ENCODE measurements at regions not wholly inside any gene's neighbourhood (a gene's known extent, or its start where the extent isn't known, plus 50 kb on each side); places are given as distances from the start of the nearest gene placed in this dataset.

DNA sequence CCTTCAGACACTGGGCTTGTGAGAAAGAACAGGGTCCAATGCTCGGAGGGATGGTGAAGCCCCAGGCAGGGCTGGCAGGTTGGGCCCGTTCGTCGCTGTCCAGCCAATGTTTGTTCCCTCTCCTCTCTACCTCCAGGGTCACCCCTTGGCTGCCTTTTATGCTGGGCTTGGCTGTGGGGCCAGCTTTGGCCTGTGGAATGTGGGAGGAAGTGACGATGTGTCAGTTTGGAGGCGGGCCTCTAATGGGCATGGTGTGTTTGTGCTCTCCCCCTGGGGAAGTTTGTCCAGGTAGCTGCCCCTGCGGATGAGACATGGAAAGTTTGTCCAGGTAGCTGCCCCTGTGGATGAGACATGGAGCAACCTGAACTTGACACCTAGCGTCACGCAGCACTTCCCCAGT is 236.7 kb downstream of the GLRX3 start:
- DNase-seq, result no peak

DNA sequence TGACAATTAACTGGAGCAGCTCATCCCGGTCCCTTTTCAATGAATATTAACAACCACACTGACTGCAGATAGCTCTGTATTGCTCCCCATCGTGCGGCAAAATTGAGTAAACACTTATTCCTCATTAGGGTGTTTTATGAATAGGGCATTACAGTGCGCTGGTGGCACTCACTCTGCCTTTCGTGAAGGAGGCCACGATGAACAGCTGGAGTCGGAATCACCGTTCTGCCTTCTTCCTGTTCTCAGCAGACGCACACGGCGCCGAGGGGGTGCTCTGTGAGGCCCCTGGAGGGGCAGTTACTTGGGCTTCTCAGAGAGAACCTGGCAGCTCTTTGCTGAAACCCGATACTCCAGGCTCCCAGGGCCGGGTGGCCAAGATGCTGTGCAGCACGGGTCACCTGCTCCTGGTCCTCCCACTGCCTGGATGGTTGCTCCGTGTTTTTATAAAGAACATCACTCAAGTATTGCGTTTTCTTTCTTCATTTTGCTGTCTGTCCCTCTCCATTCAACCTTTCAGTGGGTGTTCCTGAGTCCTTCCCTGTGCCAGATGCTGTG is 241.9 kb downstream of the GLRX3 start:
- no peak for DNase-seq

DNA sequence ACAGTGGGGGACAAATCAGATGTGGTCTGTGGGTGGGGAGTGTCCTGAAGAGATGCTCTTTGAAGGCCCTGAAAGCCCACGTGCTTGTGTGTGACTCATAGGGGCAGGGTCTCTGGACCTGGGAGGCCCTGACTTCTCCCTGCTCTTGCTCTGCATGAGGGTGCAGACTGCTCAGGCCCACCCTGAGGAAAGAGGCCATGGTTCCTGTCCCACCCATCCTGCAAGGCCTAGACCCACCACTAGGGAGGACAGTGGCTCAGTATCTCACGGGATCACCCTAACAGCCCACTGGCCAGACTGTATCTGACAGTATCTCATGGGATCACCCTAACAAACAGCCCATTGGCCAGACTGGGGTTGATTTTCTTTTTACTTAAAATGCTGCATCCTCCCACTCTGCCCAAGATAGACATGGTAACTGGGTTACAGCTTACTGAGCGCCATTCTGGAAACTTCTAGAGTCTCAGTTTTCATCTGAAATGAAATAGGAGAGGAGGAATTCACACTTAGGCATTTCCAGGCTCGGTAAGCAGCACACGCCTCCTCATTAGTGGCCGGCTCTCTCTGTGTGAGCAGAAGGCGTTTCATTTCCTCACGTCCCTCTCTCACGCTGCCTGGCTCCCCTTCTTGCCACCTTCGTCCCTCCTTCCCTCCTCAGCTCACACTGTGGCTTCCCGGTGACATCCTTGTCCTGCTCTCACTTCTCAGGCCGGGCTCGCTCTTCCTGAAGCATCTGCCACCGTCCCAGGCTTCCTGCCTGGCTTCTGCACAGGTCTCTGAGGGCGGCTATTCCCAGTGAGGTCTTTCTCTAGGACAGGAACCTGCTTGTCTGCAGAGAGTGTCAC is 242.6 kb downstream of the GLRX3 start:
- no peak for DNase-seq

DNA sequence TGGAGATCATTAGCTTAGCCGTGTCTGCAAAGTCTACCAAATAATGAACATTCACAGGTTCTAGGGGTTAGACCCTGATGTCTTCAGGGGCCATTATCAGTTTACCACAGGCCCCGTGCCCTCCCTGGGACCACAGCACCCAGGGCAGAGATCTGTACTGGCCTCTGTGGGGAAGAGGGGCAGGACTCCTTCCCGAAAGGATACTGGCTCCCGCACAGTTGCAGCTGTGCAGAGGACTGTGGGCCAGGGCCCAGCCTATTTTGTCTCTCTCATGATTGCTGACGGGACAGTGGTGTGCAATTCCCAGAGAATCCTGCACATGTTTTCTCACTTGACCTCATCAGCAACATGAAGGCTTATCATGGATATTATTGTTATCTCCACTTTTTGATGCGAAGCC is 243.9 kb downstream of the GLRX3 start:
- DNase-seq, result no peak

DNA sequence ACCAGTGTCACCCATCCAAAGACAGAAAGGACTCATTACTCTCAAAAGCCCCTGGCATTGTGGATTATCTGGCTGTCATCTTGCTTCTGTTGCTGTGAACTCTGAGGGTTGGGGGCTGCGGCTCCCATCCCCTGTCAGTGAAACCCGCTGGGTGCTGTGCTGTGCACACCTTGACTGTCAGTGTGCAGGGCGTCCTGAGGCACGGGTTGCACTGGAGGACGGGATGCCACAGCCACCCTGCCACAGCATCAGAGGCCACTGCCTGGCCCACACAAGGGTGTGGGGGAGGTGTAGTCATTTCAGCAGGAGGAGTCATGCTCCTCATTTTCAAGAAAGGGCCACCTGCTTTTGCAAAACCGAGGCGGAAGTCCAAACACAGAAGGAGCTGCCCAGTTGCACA is 245.8 kb downstream of the GLRX3 start:
- DNase-seq, result no peak

DNA sequence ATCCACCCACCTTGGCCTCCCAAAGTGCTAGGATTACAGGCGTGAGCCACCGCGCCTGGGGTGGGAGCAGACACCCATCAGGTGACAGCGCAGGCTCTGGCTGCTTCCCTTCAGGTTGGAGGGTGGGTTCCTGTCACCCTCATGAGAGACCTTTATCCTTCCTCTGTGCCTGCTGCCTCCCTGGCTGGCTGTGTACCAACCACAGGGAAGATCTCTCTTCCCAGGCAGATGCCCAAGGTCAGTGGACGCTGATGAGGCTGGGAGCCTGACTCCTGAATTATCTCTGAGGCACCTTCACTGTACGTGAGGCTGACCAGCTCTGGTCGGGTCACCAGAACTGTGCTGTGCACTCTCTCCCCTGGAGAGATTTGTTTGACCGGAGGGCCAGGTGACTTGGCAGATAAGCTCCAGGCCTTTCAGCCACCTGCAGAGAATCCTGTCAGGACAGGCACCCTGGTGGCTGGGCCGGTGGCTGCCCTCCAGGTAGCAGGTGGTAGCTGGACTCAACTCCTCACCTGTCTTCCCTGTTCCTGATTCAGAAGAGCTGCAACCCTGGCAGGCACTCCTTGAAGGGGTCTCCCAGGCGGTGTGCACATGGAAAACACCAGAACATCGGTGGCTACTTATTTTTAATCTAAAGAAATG is 251.9 kb downstream of the GLRX3 start:
- DNase-seq, result no peak

DNA sequence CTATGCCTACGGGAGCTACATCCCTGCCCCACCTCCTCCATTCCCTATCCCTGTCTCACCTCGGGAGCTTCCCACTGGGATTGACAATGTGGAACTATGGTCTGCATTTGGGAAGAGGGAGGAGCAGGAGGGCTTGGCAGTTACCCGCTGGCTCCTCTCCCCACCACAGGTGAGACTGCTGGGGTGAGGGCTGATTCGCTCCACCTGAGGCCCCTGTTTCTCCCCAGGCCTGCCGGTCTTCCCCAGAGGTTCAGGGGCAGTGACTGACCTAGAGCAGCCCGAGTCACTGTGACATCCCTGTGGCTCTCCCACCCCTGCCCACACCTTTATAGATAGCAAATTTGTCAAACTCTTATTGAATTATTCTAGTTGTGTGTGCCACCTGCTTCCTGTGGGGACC is 252.6 kb downstream of the GLRX3 start:
- no peak for DNase-seq

DNA sequence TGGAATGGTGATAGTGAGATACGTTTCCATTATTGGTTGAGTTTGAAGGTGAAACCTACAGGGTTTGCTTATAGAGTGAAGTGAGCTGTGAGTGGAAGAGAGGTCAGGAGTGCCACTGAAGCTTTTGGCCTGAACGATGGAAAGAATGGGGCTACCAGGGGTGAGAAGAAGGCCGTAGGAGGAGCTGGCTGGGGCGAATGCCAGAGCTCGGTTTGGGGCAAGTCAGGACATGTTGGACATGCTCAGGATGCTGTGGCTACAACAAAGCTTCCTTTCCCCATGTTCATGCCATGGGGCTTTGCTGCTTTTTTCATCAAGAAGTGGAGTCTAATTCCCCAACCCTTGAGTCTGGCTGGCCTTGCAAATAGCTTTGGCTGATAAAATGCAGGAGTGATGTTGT is 253.7 kb downstream of the GLRX3 start:
- no peak for DNase-seq

DNA sequence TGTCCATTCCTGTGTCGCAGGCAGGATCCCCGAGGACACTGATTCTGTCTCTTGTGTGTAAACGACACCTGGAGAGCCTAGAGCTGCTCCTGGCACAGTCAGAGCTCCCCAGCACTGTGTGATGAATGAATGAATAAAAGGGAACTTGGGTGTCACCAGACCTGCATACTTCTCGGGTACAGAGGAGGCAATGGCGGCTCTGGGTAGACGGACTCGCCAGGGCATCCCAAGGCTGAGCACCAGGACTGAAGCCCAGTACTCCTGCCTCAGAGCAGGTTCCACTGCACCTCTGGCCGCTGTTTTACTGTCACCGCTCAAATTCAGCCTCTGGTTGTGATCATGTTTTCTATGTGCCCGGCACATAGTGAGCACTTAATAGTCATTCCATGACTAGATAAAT is 255.8 kb downstream of the GLRX3 start:
- DNase-seq, result no peak

DNA sequence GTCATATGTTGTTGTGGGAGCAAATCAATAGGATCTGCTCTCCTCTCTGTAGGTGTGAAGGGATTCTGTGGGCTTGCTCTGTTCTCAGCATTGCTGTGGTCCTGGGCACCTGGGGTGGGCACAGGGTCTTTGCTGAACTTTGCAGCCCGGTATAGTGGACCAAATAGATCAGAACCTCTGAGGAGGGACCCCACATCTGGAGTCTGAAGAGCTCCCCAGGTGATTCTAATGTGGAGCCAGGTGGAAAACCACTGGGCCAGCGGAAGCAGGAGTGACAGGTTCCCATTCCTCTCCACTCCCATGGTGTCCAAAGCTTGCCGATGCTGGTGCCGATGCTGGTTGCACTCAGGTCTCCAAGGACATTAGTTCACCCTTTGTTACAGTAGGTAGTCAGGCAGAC is 257.2 kb downstream of the GLRX3 start:
- DNase-seq, result no peak

DNA sequence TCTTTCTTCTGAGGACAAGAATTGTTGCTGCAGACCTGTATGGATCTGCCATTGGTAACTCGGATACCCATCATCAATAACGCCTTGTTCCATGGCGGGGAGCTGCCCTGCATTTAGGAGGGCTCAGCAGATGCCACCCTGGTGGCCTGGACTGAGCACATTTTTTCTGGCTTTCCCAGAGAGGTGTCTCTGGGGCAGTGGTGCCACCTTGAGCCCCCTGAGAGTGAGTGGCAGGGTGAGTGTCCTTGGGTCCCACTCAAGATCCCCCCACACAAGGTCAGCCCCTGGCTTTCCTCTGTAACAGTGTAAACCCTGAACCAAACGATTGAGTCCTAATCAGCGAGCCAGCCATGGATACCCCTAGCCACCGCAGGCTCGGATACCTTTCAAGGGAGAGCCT is 258.6 kb downstream of the GLRX3 start:
- no peak for DNase-seq

DNA sequence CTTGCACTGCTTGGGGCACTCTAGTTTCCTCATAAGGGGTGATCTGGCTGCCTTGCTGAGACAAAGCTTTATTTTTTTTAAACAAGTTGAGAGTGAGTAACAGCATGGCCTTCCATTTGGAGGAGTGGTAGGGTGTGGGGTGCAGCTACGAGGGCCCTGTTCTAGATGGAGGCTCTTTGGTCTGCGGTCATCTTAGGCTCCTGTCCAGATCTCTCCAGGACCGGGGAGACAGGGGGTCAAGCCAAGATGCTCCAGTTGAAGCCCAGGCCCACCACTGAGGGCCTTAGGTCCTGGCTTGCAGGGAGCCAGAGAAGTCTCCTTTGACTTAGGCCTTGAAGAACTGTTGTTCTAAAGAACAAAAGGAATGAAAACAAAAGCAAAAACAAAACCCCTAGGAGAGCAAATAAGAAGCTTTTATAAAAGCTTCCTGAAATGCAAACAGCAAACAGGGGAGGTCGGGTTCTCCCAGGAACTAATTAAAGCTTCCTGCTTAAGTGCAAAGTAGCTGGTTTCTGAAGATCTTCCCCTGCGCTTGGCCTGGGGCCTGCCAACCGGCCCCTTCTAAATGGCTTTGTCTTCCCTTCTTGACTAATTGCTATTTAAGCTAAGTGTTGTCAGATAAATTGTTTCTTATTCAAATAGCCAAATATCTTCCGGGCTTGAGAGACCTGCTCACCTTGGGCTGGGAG is 259.2 kb downstream of the GLRX3 start:
- DNase-seq, result no peak

DNA sequence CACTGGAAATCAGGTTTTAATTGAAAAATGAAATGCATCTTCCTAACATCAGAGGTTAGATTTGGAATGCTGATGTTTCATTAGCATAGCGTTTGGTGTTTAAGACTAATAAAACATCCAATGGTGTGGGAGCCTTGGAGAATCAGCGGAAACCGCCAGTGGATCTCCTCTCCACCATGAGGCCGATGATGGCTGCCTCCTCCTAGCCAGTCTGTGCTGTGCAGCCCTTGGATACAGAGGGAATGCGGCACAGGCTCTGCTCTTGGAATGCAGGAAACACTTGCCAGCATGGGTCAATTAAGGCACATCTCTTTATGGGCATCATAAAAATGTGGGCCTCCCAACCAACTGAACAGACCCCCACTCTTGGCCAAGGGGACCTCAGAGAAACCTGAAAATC is 259.9 kb downstream of the GLRX3 start:
- DNase-seq, result no peak

DNA sequence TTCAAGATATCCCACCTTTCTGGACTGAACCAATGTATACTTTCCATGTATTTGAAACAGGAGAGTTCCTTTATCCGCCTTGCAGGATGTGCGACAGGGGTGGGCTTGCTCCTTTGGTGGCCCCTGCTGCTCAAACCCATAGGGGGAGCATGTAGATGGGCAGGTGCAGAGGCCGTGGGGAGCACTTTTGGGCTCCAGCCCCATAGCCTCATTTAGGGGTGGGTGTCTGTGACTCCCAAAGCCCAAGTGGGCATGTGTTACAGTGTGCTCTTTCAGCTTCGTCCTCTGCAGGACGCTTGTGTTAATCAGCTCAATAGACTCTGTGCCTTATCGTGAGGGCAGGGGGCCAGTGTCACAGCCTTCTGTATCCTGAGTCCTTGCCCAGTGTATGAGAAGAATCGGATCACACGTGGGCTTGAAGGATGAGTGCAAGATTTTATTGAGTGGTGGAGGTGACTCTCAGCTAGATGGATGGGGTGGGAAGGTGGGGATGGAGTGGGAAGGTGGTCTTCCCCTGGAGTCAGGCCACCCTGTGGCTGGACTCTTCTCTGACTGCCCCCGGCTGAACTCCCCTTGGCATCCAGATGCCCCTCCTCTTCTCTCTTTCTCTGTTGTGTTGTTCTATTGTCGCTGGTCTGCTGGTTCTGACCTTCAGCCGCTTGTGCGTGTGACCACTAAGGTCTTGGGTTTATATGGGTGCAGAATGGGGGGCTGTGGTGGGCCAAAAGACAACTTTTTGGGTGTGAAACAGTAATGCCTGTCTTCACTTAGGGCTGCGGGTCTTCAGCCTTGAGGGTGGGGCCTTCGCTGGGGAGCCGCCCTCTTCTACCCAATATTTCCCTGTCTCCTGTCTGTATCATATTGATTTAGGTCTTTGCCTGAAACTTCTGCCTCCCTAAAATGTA is 262.2 kb downstream of the GLRX3 start:
- no peak for DNase-seq

DNA sequence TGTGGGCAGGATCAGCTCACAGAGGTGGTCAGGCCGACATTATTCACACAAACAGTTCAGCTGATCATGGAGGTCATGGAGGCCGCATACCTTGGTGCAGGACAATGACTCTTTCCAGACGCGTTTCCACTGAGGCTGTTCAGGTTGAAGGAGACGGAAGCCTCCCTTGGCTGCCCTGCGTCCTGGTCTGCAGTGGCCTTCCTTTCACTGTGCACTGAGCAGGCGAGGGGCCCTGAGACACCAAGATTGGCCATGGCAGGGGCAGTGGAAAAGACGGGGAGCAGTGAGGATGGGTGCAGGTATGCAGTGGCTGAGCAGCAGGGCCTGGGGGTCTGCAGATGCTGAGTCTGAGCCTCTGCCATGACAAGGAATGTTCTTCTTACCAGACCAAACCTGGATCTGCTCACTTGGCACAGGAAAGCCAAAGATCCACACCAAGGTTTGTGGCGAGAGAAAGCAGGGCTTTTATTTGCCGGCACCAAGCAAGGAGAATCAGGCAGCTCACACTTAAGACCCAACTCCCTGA is 263.3 kb downstream of the GLRX3 start:
- DNase-seq, result no peak

DNA sequence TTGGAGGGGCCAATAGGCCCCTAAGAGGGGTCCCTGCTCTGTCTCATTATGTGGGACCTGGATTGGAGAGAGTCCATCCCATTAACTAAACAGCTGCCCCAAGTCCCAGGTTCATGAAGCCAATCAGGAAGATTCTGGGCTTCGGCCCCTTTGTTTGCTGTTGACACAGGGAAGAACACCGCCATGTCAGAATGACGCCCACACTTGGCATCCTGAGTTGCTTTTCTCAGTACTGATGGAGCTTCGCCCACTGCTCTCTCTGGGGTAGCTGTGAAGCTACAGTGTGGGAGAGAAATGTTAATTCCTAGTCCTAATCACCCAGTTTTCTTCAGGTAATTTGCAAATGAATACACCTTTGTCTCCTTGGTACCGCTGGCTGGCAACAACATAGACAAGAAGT is 264.7 kb downstream of the GLRX3 start:
- DNase-seq, result no peak

DNA sequence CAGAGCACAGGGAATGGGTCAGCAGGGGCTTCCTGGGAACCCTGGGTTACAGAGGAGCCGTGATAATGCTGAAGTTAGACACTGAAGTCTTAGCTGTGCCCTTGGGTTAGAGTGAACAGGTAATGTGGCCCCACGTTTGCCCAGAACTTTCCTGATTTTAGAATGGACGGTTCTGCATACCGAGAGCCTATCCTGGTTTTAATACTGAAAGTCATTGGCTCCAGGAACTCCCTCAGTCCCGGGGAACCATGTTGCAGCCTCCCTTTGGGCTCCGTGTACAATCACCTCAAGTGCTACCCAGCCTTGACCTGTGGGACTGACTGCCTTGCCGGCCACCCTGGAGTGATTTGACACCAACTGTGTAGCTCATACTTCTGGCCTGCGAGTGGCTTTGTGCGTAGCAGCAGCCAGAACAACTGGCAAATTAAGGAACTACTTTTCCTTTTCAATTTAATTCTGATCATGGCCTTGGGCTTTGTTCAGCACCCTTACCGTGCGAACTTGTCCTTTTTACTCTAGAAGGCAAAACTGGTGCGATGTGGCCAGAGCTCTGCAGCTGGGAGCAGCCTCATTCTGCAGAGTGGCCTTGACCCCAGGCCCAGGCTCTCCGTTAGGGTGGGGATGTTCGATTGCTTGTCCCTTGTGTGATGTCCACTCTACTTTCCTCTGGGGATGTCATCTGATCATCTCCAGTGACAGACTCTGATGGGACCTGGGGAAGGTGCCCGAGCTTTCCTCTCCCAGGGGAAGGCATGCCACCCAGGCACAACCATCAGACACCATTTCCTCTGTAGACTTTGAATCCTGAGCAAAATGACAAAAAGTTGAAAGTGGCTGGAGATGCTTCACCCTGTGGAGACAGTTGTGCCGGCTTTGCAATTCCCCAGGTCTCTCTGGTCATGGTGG is 265.9 kb downstream of the GLRX3 start:
- DNase-seq, result no peak

DNA sequence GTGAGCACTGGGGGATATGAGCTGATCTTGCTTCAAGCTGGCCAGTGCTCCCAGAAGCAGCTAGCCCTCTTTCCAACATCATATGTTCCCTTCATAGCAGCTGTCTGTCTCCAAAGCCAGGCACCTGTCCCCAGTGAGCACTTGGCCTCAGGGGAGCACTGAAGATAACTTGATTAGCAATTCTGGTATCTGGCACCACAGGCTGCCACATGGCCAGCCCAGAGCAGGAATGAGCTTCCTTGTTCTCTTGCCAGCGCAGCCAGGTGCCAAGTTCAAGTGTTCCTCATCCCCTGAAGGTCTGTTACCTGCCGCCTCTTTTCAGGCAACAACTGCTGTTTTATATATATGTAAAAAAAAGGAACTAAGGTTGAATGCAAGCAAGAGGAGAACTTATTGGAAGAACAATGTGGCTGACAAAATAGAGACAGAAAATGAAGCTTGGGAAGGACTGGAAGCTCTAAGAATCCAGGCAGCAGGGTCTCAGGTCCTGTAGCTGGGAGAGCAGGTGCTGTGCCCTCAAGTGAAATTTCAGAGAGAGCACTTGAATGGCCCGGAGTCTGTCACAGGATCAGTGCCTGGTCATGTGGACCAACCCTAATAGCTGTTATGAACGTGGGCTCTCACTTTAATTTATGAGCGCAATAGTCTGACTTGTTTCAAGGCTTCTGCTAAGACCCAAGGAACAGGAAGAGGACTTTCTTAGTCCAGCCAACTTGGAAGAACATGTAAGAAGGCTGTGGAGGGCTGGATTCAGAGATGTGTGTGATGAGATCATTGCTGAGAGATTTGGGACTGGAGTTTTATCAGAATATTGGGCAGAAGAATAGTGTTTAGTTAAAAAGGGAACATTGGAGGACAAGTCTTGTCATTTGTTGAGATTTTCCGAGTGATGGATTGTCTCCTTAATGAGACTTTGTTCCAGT is 267.2 kb downstream of the GLRX3 start:
- no peak for DNase-seq

DNA sequence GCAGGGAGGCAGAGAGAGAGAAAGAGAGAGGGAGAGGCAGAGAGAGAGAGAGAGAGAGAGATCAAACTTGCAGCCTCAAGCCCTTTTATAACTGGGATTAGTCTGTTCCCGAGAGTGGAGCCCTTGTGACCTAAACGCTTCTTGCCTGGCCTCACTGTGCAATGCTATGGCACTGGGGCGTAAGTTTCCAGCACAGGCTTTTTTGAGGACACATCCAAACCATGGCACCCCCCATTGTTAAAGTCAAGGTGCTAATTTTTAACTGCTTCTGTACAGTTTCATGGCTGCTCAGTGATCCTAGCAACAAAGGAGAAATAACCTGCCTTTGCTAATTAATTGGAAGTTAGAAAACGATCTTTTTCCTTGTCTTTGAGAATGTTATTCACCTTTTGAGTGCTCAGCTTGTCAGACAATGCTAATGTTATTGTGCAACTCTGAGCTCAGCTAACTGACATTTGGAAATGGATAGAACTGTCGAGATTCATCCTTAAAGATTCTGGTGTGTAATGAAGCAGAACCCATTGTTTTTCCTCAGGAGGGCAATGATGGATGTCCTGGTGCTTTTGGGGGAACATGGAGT is 268.4 kb downstream of the GLRX3 start:
- DNase-seq, result no peak

DNA sequence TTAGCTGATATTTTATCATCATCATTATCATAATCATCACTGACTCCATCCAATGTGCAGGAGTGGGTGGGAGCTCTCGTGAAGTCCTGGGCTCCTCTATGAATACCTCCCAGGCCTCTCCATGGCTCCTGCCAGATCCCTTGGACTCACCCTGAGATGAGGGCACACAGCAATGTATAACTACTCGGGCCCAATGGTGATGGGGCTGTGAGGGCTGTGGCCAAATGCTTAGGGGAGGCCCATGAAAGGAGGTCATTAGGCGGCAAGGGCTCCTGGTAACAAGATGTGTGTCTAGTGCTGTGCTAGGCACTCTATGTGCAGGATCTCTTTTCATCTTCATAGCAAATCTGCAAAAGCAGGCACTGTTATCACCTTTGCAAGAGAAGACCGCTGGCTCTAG is 270.9 kb downstream of the GLRX3 start:
- DNase-seq, result no peak

Data from NCI-H1694 treated with DMSO at 0.1 percent for 48 hours (cell line).